GM12801 (cell line): ENCODE measurements at regions not wholly inside any gene's neighbourhood (a gene's known extent, or its start where the extent isn't known, plus 50 kb on each side); places are given as distances from the start of the nearest gene placed in this dataset.

Experiments
- CTCF ChIP-seq: IDR thresholded peaks from one replicate; pipeline ENCODE4 v1.5.1; 2011; ENCODE audit warnings: control low read depth; ENCODE audit not compliant: insufficient read length; ENCODE audit errors: extremely low read depth

DNA sequence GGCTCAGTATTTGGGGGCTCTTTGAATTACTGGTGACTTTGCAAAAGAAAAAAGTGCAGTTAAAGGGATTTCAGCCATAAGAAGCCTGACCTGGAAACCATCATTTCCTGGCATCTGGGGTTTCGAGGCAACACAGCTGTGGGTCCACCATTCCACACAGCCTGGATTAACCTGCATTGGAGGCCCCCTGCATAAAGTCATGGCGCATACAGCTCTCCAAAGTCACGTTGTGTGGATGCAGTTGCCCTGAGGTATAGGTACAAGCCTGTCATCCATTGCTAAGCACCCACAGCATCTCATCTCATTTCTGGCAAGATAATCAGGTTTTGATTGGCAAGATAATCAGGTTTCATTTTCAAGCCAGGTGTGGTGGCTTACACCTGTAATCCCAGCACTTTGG lies 54.5 kb upstream of the TAGAP start:
- no peak for TF ChIP-seq CTCF

GRCh38 chr6:159098636-159099106 lies 53.9 kb upstream of the TAGAP start:
- no peak for TF ChIP-seq CTCF

GRCh38 chr6:159097256-159097655 lies 52.5 kb upstream of the TAGAP start:
- TF ChIP-seq CTCF, result no peak

GRCh38 chr6:159095616-159096015 lies 50.8 kb upstream of the TAGAP start:
- no peak for TF ChIP-seq CTCF

- TF ChIP-seq CTCF, result no peak
These were observed 49.9 kb upstream of the TAGAP start for GRCh38 chr6:159094444-159095252.
